ENCODE measurements at regions not wholly inside any gene's neighbourhood (a gene's known extent, or its start where the extent isn't known, plus 50 kb on each side); places are given as distances from the start of the nearest gene placed in this dataset.

DNA sequence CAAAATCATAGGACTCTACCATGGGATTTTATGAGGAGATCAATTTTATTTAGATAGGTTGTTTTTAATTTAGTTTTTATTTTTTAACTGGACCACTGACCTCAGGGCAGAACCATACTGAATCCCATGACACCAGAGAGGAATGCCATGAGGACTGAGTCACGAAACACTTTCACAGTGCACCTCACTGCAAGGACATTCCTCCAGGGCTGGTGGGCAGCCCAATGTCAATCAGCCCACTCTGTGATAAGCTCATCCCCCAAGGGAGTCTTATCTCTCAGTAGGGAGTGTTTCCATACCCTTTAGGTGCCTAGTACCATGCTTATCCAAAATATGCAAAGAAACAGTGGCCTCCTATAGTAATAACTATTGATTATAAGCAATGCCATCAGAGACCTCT, 224.5 kb upstream of the CDH6 start:
- no peak for TF ChIP-seq CTCF (IDR thresholded peaks at IDR 0.05; ENCODE audit: insufficient read depth, low read depth, low read length, missing control alignments)
- no peak overlapping the region for H3K4me3 ChIP-seq (ENCODE audit: low read length)
- no peak for DNase-seq (ENCODE audit: low read depth)

DNA sequence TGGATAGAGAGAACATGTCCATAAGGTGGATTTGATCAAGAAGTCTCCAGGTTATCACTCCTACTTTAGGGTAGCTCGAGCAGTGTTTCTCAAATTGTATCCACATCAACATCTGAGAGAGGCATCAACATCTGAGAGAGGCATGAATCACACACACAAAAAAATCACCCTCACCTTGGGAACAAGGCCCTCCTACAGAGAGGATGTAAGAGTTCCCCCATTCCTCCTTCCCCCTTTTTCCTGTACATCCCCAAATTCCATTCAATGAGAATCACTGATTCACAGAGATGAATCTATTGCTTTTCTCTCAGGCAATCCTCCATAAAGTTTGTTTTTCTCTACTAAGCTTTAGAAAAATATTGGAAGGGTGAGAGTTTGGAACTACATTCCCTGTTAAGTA, 233.4 kb upstream of the CDH6 start:
- DNase-seq (ENCODE audit: low read depth), result no peak
- TF ChIP-seq CTCF (IDR thresholded peaks at IDR 0.05; ENCODE audit: insufficient read depth, low read depth, low read length, missing control alignments), result no peak
- no peak overlapping the region for H3K4me3 ChIP-seq (ENCODE audit: low read length)

DNA sequence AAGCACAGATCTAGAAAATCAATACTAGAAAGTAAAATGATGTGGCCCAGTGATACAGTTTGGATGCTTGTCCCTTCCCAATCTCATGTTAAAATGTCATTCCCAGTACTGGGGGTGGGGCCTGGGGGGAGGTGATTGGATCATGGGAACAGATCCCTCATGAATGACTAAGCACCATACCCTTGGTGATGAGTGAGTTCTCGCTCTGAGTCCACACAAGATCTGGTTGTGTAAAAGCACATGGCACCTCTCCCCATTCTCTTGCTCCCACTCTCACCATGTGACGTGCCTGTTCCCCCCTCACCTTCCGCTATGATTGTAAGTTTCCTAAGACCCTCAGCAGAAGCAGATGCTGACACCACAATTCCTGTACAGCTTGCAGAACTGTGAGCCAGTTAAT, 234.2 kb upstream of the CDH6 start:
- peak; percentile 21 for DNase-seq (ENCODE audit: low read depth)
- H3K4me3 ChIP-seq (ENCODE audit: low read length), result no peak overlapping the region
- TF ChIP-seq CTCF (IDR thresholded peaks at IDR 0.05; ENCODE audit: insufficient read depth, low read depth, low read length, missing control alignments), result no peak

GRCh38 chr5:30957591-30957990, 235.9 kb upstream of the CDH6 start:
- no peak for DNase-seq (ENCODE audit: low read depth)
- no peak overlapping the region for H3K4me3 ChIP-seq (ENCODE audit: low read length)
- no peak for TF ChIP-seq CTCF (IDR thresholded peaks at IDR 0.05; ENCODE audit: insufficient read depth, low read depth, low read length, missing control alignments)

- DNase-seq (ENCODE audit: low read depth), result no peak
- no peak overlapping the region for H3K4me3 ChIP-seq (ENCODE audit: low read length)
- no peak for TF ChIP-seq CTCF (IDR thresholded peaks at IDR 0.05; ENCODE audit: insufficient read depth, low read depth, low read length, missing control alignments)
Measured at GRCh38 chr5:30956251-30956650, 237.2 kb upstream of the CDH6 start.

DNA sequence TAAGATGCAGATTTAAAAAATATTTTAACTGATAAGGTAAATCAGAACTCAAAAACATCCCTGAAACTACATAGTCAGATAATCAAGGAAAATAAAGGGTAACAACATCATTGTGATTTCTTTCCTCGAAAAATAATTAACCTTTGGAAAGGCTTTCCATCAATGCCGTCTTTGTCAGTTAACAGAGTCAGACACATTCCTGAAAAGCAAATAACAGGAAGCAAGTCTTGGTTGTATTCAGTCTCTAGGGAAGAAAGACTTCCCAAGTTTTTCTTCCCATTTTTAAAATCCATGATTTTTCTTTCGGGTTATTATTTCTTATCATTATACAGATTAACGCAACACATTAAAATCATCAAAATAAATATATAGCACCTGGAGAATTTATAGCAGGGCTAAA, 256.4 kb upstream of the CDH6 start:
- DNase-seq (ENCODE audit: low read depth), result no peak
- no peak overlapping the region for H3K4me3 ChIP-seq (ENCODE audit: low read length)
- no peak for TF ChIP-seq CTCF (IDR thresholded peaks at IDR 0.05; ENCODE audit: insufficient read depth, low read depth, low read length, missing control alignments)

GRCh38 chr5:30933599-30933998, 259.9 kb upstream of the CDH6 start:
- H3K4me3 ChIP-seq (ENCODE audit: low read length), result no peak overlapping the region
- no peak for TF ChIP-seq CTCF (IDR thresholded peaks at IDR 0.05; ENCODE audit: insufficient read depth, low read depth, low read length, missing control alignments)
- no peak for DNase-seq (ENCODE audit: low read depth)

Measured in epithelial cell of esophagus (primary cell).